H1 (cell line): ENCODE measurements at regions not wholly inside any gene's neighbourhood (a gene's known extent, or its start where the extent isn't known, plus 50 kb on each side); places are given as distances from the start of the nearest gene placed in this dataset.

Source experiments
- CTCF ChIA-PET: fragments of 300-600 bp; sonication (Branson Sonifier 250); formaldehyde crosslinking; loops from one replicate; lab custom pipeline; 2021; ENCODE audit not compliant: partially characterized antibody; lab: Charles Lee
- POLR2A ChIA-PET: fragments of 300-600 bp; sonication (Branson Sonifier 250); formaldehyde crosslinking; loops from one replicate; lab custom pipeline; 2021; ENCODE audit warnings: inconsistent platforms; ENCODE audit not compliant: partially characterized antibody; lab: Charles Lee
- DNase-seq, 2 experiments: peaks; one replicate each; pipeline versions ENCODE4 v3.0.0 to v3.0.0-alpha.2; 2010 to 2022; ENCODE audit warnings: low spot score in 2 of 2, low read depth in 1 of 2, mixed read lengths in 1 of 2
- FAIRE-seq: peaks from 2 replicates; lab custom pipeline; 2011; peaks lifted over from hg19 to GRCh38; lab: Jason Lieb, UNC
- H2AFZ ChIP-seq: 2 replicates; pipeline ENCODE4 v1.8.1; 2012; ENCODE audit warnings: low read length, inconsistent platforms
- H2AK5ac ChIP-seq: 2 replicates; pipeline ENCODE4 v1.6.1; 2013; ENCODE audit warnings: low read depth, low read length
- H2BK120ac ChIP-seq: replicated peaks from 2 replicates; pipeline ENCODE3; 2013; ENCODE audit warnings: low read depth, low read length, inconsistent platforms
- H2BK12ac ChIP-seq: 2 replicates; pipeline ENCODE4 v1.6.1; 2013; ENCODE audit warnings: low read depth, low read length
- H2BK15ac ChIP-seq: 2 replicates; pipeline ENCODE4 v1.6.1; 2013; ENCODE audit warnings: low read length
- H2BK20ac ChIP-seq: 2 replicates; pipeline ENCODE4 v1.6.1; 2013; ENCODE audit warnings: low read length
- H2BK5ac ChIP-seq: 2 replicates; pipeline ENCODE4 v1.6.1; 2013; ENCODE audit warnings: low read depth, low read length
- H3K14ac ChIP-seq: 2 replicates; pipeline ENCODE4 v1.6.1; 2013; ENCODE audit warnings: inconsistent platforms; ENCODE audit not compliant: insufficient read length
- H3K18ac ChIP-seq: 2 replicates; pipeline ENCODE4 v1.6.1; 2013; ENCODE audit warnings: low read length; ENCODE audit errors: extremely low read depth
- H3K23ac ChIP-seq: 2 replicates; pipeline ENCODE4 v1.6.1; 2013; ENCODE audit warnings: inconsistent platforms; ENCODE audit not compliant: insufficient read length
- H3K23me2 ChIP-seq: 2 replicates; pipeline ENCODE4 v1.6.1; 2013; ENCODE audit warnings: low read depth, low read length
- H3K27ac ChIP-seq: 2 replicates; pipeline ENCODE4 v1.6.1; 2011; ENCODE audit warnings: low read depth, low read length, inconsistent platforms
- H3K27me3 ChIP-seq, 4 experiments: replicated peaks in 1 of 4; 1 replicate in 1 of 4; 2 replicates in 3 of 4; pipeline versions ENCODE4 v1.6.1 to v1.8.1; 2011 to 2013; ENCODE audit warnings: low read length in 3 of 4, mild to moderate bottlenecking in 3 of 4, inconsistent platforms in 2 of 4, mixed read lengths in 2 of 4, moderate library complexity in 1 of 4; ENCODE audit not compliant: control insufficient read depth in 3 of 4, insufficient read depth in 3 of 4; ENCODE audit errors: extremely low read depth in 1 of 4
- H3K36me3 ChIP-seq, 4 experiments: 2 replicates each; pipeline versions ENCODE4 v1.6.1 to v1.8.1; 2011 to 2013; ENCODE audit warnings: mild to moderate bottlenecking in 4 of 4, low read length in 3 of 4, moderate library complexity in 2 of 4, control low read depth in 1 of 4, inconsistent platforms in 1 of 4; ENCODE audit not compliant: insufficient read depth in 4 of 4, control insufficient read depth in 2 of 4
- H3K4ac ChIP-seq: replicated peaks from 2 replicates; pipeline ENCODE3; 2013; ENCODE audit warnings: low read length, low read depth, mixed read lengths, inconsistent platforms; ENCODE audit not compliant: insufficient read length
- H3K4me1 ChIP-seq, 4 experiments: replicated peaks in 1 of 4; 1 replicate in 1 of 4; 2 replicates in 3 of 4; pipeline versions ENCODE4 v1.6.1 to v1.8.1; 2011 to 2013; ENCODE audit warnings: low read length in 3 of 4, inconsistent platforms in 2 of 4, mixed read lengths in 1 of 4; ENCODE audit not compliant: insufficient read depth in 4 of 4, control insufficient read depth in 3 of 4
- H3K4me2 ChIP-seq, 2 experiments: 2 replicates each; pipeline versions ENCODE4 v1.6.1 to v1.8.1; 2011 to 2013; ENCODE audit warnings: low read depth in 2 of 2, low read length in 2 of 2, control low read depth in 1 of 2, inconsistent platforms in 1 of 2, mild to moderate bottlenecking in 1 of 2; ENCODE audit not compliant: insufficient read depth in 1 of 2
- H3K4me3 ChIP-seq, 4 experiments: fragments of 200-600, 300-600 bp in 1 of 4; sonication (generic), shearing (Covaris generic), sonication (Bioruptor Twin) in 1 of 4; 2 replicates each; pipeline versions ENCODE4 v1.5.1 to v1.8.1; 2011 to 2016; ENCODE audit warnings: low read length in 4 of 4, low read depth in 3 of 4, control low read depth in 2 of 4, inconsistent platforms in 2 of 4, mild to moderate bottlenecking in 2 of 4, mixed read lengths in 1 of 4, moderate library complexity in 1 of 4; ENCODE audit not compliant: insufficient read depth in 2 of 4; ENCODE audit errors: extremely low read depth in 1 of 4
- H3K56ac ChIP-seq: replicated peaks from 2 replicates; pipeline ENCODE3; 2013; ENCODE audit warnings: low read depth, mild to moderate bottlenecking, mixed read lengths, low read length, inconsistent platforms; ENCODE audit not compliant: insufficient read length
- H3K79me1 ChIP-seq: 2 replicates; pipeline ENCODE4 v1.6.1; 2013; ENCODE audit warnings: low read depth, low read length, control low read depth
- H3K79me2 ChIP-seq, 2 experiments: 2 replicates each; pipeline versions ENCODE4 v1.6.1 to v1.8.1; 2012 to 2013; ENCODE audit warnings: low read length in 2 of 2, mild to moderate bottlenecking in 2 of 2, inconsistent platforms in 1 of 2; ENCODE audit not compliant: insufficient read depth in 2 of 2, control insufficient read depth in 1 of 2
- H3K9ac ChIP-seq, 4 experiments: replicated peaks in 1 of 4; 1 replicate in 1 of 4; 2 replicates in 3 of 4; pipeline versions ENCODE4 v1.6.1 to v1.8.1; 2011 to 2013; ENCODE audit warnings: low read depth in 3 of 4, low read length in 3 of 4, control low read depth in 2 of 4, mild to moderate bottlenecking in 2 of 4, moderate library complexity in 2 of 4, inconsistent platforms in 1 of 4; ENCODE audit errors: extremely low read depth in 1 of 4
- H3K9me3 ChIP-seq, 2 experiments: 2 replicates each; pipeline versions ENCODE4 v1.6.1 to v1.8.1; 2012 to 2013; ENCODE audit warnings: mild to moderate bottlenecking in 2 of 2, moderate library complexity in 2 of 2, control low read depth in 1 of 2, inconsistent platforms in 1 of 2, low read depth in 1 of 2, low read length in 1 of 2, mixed read lengths in 1 of 2; ENCODE audit not compliant: insufficient read depth in 2 of 2
- H4K20me1 ChIP-seq, 2 experiments: replicated peaks in 1 of 2; 2 replicates each; pipeline versions ENCODE3 to v1.8.1; 2011 to 2013; ENCODE audit warnings: inconsistent platforms in 2 of 2, low read length in 2 of 2, mild to moderate bottlenecking in 1 of 2; ENCODE audit not compliant: insufficient read depth in 2 of 2, control insufficient read depth in 1 of 2
- H4K5ac ChIP-seq: 2 replicates; pipeline ENCODE4 v1.6.1; 2013; ENCODE audit warnings: low read length, low read depth, mixed read lengths, inconsistent platforms; ENCODE audit not compliant: insufficient read length
- H4K8ac ChIP-seq: 2 replicates; pipeline ENCODE4 v1.8.0; 2013; ENCODE audit warnings: mild to moderate bottlenecking, moderate library complexity, low read length, inconsistent platforms; ENCODE audit not compliant: insufficient read depth; ENCODE audit errors: extremely low read depth
- H4K91ac ChIP-seq: replicated peaks from 2 replicates; pipeline ENCODE3; 2013; ENCODE audit warnings: low read length, mixed read lengths, inconsistent platforms; ENCODE audit not compliant: insufficient read length
- EZH2 ChIP-seq: fragments of 200-600 bp; sonication (generic); IDR thresholded peaks from 2 replicates; pipeline ENCODE4 v1.7.1; 2012; ENCODE audit warnings: low read depth, mild to moderate bottlenecking, moderate library complexity, low read length, inconsistent platforms; ENCODE audit not compliant: severe bottlenecking
- HDAC6 ChIP-seq: IDR thresholded peaks from one replicate; pipeline ENCODE4 v1.7.1; 2012; ENCODE audit warnings: low read depth, mild to moderate bottlenecking, inconsistent platforms, low read length, moderate library complexity
- NANOG ChIP-seq: IDR thresholded peaks from 2 replicates; pipeline ENCODE4 v1.6.1; 2011; ENCODE audit warnings: low read length, low read depth, mild to moderate bottlenecking, inconsistent platforms; ENCODE audit not compliant: insufficient read depth, poor library complexity, severe bottlenecking
- PHF8 ChIP-seq: fragments of 200-600 bp; sonication (generic); conservative IDR thresholded peaks from 2 replicates; pipeline ENCODE4 v1.7.1; 2012; ENCODE audit warnings: low read depth, mild to moderate bottlenecking, inconsistent platforms, low read length, moderate library complexity
- RNF2 ChIP-seq: fragments of 200-900, 300-1000 bp; sonication (generic); IDR thresholded peaks from 2 replicates; pipeline ENCODE4 v1.7.1; 2016; ENCODE audit warnings: borderline replicate concordance, low read depth, mild to moderate bottlenecking, antibody characterized with exemption, low read length; ENCODE audit not compliant: poor library complexity, severe bottlenecking; ENCODE audit errors: missing control alignments

GRCh38 chrX:64853424-64853823 is 122.8 kb downstream of the ZC4H2 start:
- H2BK20ac ChIP-seq, result no peak overlapping the region
- no peak overlapping the region for H2BK5ac ChIP-seq
- H4K5ac ChIP-seq, result no peak overlapping the region
- H4K20me1 ChIP-seq, result no peaks in the 10 kb centered on the region
- H2AFZ ChIP-seq, result no peak overlapping the region
- CTCF ChIA-PET, result no interaction called here
- no peak overlapping the region for H4K91ac ChIP-seq
- H3K4me1 ChIP-seq, result no peaks in the 10 kb centered on the region
- no peaks in the 10 kb centered on the region for H3K23me2 ChIP-seq
- H3K27ac ChIP-seq, result no peak overlapping the region
- no peak overlapping the region for H2BK120ac ChIP-seq
- no peaks in the 10 kb centered on the region for H3K9me3 ChIP-seq
- no peak overlapping the region for H2BK12ac ChIP-seq
- no peak for TF ChIP-seq NANOG
- TF ChIP-seq PHF8, result no peak
- no peak for TF ChIP-seq HDAC6
- TF ChIP-seq RNF2, result no peak
- no peak for TF ChIP-seq EZH2
- H4K8ac ChIP-seq, result no peak overlapping the region
- no peak overlapping the region for H3K23ac ChIP-seq
- no peak overlapping the region for H2AK5ac ChIP-seq
- no peak overlapping the region for H3K9ac ChIP-seq
- H3K4me2 ChIP-seq, result no peak overlapping the region
- no peaks in the 10 kb centered on the region for H3K79me1 ChIP-seq
- no peak overlapping the region for H3K14ac ChIP-seq
- no peak for DNase-seq
- no peak for FAIRE-seq
- H3K4me3 ChIP-seq, result no peak overlapping the region
- H3K36me3 ChIP-seq, result no peaks in the 10 kb centered on the region
- no peak overlapping the region for H3K18ac ChIP-seq
- POLR2A ChIA-PET, result no interaction called here
- no peak overlapping the region for H3K4ac ChIP-seq
- H3K79me2 ChIP-seq, result no peaks in the 10 kb centered on the region
- H3K56ac ChIP-seq, result no peak overlapping the region
- no peaks in the 10 kb centered on the region for H3K27me3 ChIP-seq
- H2BK15ac ChIP-seq, result no peak overlapping the region
